CD4-positive, alpha-beta memory T cell (primary cell): ENCODE measurements at regions not wholly inside any gene's neighbourhood (a gene's known extent, or its start where the extent isn't known, plus 50 kb on each side); places are given as distances from the start of the nearest gene placed in this dataset.

Experiments
- CTCF ChIA-PET: fragments of 350-600 bp; sonication (Branson Sonifier 250); formaldehyde crosslinking; loops from one replicate; lab custom pipeline; 2021; ENCODE audit warnings: inconsistent platforms; ENCODE audit not compliant: partially characterized antibody; lab: Charles Lee
- POLR2A ChIA-PET: fragments of 350-600 bp; sonication (Branson Sonifier 250); formaldehyde crosslinking; loops from one replicate; lab custom pipeline; 2021; ENCODE audit not compliant: partially characterized antibody; lab: Charles Lee
- DNase-seq, 5 donors: peaks; one replicate each; pipeline versions ENCODE4 v3.0.0 to v3.0.0-alpha.2; 2020 to 2022; ENCODE audit warnings: mixed read lengths in 1 of 5
- H3K27ac ChIP-seq: one replicate; pipeline ENCODE4 v1.7.0; 2013; ENCODE audit warnings: low read depth, low read length
- H3K27me3 ChIP-seq: 2 replicates; pipeline ENCODE4 v1.7.0; 2013; ENCODE audit warnings: mild to moderate bottlenecking, low read length, moderate library complexity; ENCODE audit not compliant: insufficient read depth
- H3K36me3 ChIP-seq: 2 replicates; pipeline ENCODE4 v1.7.0; 2013; ENCODE audit warnings: mild to moderate bottlenecking, low read length, moderate library complexity; ENCODE audit not compliant: insufficient read depth
- H3K4me1 ChIP-seq: 2 replicates; pipeline ENCODE4 v1.7.0; 2013; ENCODE audit warnings: mild to moderate bottlenecking, low read length, moderate library complexity; ENCODE audit not compliant: insufficient read depth
- H3K4me3 ChIP-seq, 2 donors: one replicate each; pipeline ENCODE4 v1.7.0; 2013; ENCODE audit warnings: low read length in 2 of 2, mild to moderate bottlenecking in 1 of 2
- H3K9me3 ChIP-seq, 2 donors: one replicate each; pipeline ENCODE4 v1.7.0; 2013; ENCODE audit warnings: low read length in 2 of 2, control low read depth in 1 of 2; ENCODE audit not compliant: control insufficient read depth in 1 of 2
- H3K27ac Mint-ChIP-seq, 7 donors: one replicate each; pipeline ENCODE4 v1.8.0; 2020 to 2021; ENCODE audit warnings: mixed read lengths in 7 of 7, mild to moderate bottlenecking in 6 of 7, inconsistent platforms in 3 of 7, moderate library complexity in 3 of 7
- H3K27me3 Mint-ChIP-seq, 2 donors: one replicate each; pipeline ENCODE4 v1.8.0; 2020 to 2021; ENCODE audit warnings: mixed read lengths in 2 of 2
- H3K36me3 Mint-ChIP-seq, 2 donors: one replicate each; pipeline ENCODE4 v1.8.0; 2020 to 2021; ENCODE audit warnings: mixed read lengths in 2 of 2, inconsistent platforms in 1 of 2, mild to moderate bottlenecking in 1 of 2
- H3K4me1 Mint-ChIP-seq, 4 donors: one replicate each; pipeline ENCODE4 v1.8.0; 2020 to 2021; ENCODE audit warnings: mixed read lengths in 4 of 4, mild to moderate bottlenecking in 1 of 4
- H3K4me3 Mint-ChIP-seq, 8 donors: one replicate each; pipeline ENCODE4 v1.8.0; 2020 to 2021; ENCODE audit warnings: mixed read lengths in 8 of 8, mild to moderate bottlenecking in 7 of 8, moderate library complexity in 6 of 8, inconsistent platforms in 3 of 8
- H3K9me3 Mint-ChIP-seq, 8 donors: one replicate each; pipeline ENCODE4 v1.8.0; 2020 to 2021; ENCODE audit warnings: mixed read lengths in 8 of 8, mild to moderate bottlenecking in 5 of 8, inconsistent platforms in 3 of 8, moderate library complexity in 1 of 8
- intact Hi-C: fragments of 100-400 bp; cut with micrococcal nuclease; formaldehyde crosslinking; loops from one replicate; pipeline ENCODE4 v1.15.1; 2023

DNA sequence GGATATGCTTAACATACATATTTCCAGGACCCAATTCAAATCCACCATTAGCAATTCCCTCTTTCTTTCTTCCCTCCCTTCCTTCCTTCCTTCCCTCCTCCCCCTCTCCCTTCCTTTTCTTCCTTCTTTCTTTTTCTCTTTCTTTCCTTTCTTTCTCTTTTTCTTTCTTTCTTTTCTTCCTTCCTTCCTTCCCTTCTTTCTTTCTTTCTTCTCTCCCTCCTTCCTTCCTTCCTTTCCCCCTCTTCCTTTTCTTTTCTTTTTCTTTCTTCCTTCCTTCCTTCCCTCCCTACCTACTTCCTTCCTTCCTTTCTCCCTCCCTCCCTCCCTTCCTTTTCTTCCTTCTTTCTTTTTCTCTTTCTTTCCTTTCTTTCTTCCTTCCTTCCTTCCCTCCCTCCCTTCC, 332.0 kb downstream of the TMEM161B start:
- Mint-ChIP-seq H3K27me3 (no peaks in the 10 kb centered on the region), H3K4me1 (no peaks in the 10 kb centered on the region), H3K27ac (no peak overlapping the region), H3K9me3 (peaks cover 0 to 5% (median 0%) of the 10 kb centered on the region in 8 donors), H3K36me3 (no peaks in the 10 kb centered on the region), H3K4me3 (peak overlapping the region in 1 of 8 donors; percentile 37)
- Histone ChIP-seq H3K4me3 (no peak overlapping the region), H3K9me3 (no peaks in the 10 kb centered on the region), H3K4me1 (no peaks in the 10 kb centered on the region), H3K27ac (no peak overlapping the region), H3K27me3 (no peaks in the 10 kb centered on the region), H3K36me3 (no peaks in the 10 kb centered on the region)
- DNase-seq = no peak
- intact Hi-C loops = no loop called here
- POLR2A ChIA-PET = no interaction called here
- CTCF ChIA-PET = no interaction called here

DNA sequence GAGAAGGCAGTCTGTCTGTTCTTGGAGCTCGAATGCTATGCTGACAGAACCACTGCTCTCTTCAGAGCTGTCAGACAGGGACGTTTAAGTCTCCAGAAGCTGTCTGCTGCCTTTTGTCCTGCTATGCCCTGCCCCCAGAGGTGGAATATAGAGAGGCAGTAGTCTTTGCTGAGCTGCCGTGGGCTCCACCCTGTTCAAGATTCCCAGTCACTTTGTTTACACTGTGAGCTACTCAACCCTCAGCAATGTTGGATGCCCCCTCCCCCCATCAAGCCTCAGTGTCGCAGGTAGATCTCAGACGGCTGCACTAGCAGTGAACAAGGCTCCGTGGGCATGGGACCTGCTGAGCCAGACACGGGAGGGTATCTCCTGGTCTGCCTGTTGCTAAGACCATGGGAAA, 344.2 kb downstream of the TMEM161B start:
- Mint-ChIP-seq H3K9me3 (peaks cover 0 to 14% (median 5%) of the 10 kb centered on the region in 8 donors), H3K4me1 (no peaks in the 10 kb centered on the region), H3K27ac (no peak overlapping the region), H3K36me3 (no peaks in the 10 kb centered on the region), H3K4me3 (no peak overlapping the region), H3K27me3 (peaks cover 0 to 1% of the 10 kb centered on the region in 2 donors)
- H3K4me1 ChIP-seq = no peaks in the 10 kb centered on the region
- no peak for DNase-seq
- no peaks in the 10 kb centered on the region for H3K36me3 ChIP-seq
- H3K27ac ChIP-seq = no peak overlapping the region
- ChIA-PET POLR2A (no interaction called here), CTCF (no interaction called here)
- intact Hi-C loops = no loop called here
- H3K27me3 ChIP-seq = no peaks in the 10 kb centered on the region
- H3K9me3 ChIP-seq = no peaks in the 10 kb centered on the region
- H3K4me3 ChIP-seq = no peak overlapping the region

DNA sequence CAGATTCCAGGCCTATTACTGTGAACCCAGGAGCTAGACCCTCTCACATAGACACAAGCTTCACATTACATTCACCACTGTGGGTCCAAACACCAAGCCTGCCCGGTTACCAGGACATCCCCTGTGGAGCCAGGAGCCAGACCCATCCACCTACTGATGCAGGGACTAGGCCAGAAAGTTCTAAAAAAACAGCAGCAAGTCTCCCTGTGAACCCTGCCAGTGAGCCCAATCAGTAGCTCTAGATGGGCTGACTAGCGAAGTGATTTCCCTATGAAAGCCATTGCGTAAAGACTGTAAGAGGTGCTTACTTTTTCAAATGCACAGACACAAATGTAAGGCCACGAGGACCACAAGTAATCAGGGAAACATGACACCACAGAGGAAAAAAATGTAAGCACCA, 352.3 kb downstream of the TMEM161B start:
- no peaks in the 10 kb centered on the region for H3K36me3 ChIP-seq
- Mint-ChIP-seq H3K27ac (no peak overlapping the region), H3K36me3 (no peaks in the 10 kb centered on the region), H3K9me3 (peaks cover 0 to 13% (median 7%) of the 10 kb centered on the region in 8 donors), H3K27me3 (no peaks in the 10 kb centered on the region), H3K4me1 (no peaks in the 10 kb centered on the region), H3K4me3 (no peak overlapping the region)
- DNase-seq = no peak
- no peak overlapping the region for H3K27ac ChIP-seq
- CTCF ChIA-PET = no interaction called here
- no peaks in the 10 kb centered on the region for H3K9me3 ChIP-seq
- no peak overlapping the region for H3K4me3 ChIP-seq
- POLR2A ChIA-PET = no interaction called here
- H3K27me3 ChIP-seq = no peaks in the 10 kb centered on the region
- no peaks in the 10 kb centered on the region for H3K4me1 ChIP-seq
- intact Hi-C loops = no loop called here

DNA sequence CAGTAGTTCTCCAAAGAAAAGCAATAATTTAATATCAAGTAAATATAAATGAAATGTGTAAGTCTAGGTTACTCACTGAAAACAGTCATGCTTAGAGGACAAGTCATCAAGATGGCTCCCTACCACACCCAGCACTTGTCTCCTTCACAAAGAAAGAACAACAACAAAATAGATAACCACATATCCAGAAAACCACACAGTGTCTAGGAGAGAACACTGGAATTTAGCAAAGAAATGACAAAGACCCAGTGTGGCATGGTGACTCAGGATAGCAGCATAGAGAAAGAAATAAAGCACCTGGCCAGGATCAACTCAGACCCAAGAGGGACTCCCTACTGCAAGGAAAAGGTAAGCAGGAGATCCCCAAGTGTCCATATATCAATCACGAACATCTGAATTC, 356.2 kb downstream of the TMEM161B start:
- Histone ChIP-seq H3K27me3 (no peaks in the 10 kb centered on the region), H3K4me3 (no peak overlapping the region), H3K36me3 (no peaks in the 10 kb centered on the region), H3K4me1 (no peaks in the 10 kb centered on the region), H3K9me3 (no peaks in the 10 kb centered on the region), H3K27ac (no peak overlapping the region)
- Mint-ChIP-seq H3K4me3 (no peak overlapping the region), H3K27ac (no peak overlapping the region), H3K9me3 (peaks cover 0 to 10% (median 6%) of the 10 kb centered on the region in 8 donors), H3K27me3 (no peaks in the 10 kb centered on the region), H3K36me3 (no peaks in the 10 kb centered on the region), H3K4me1 (no peaks in the 10 kb centered on the region)
- POLR2A ChIA-PET = no interaction called here
- CTCF ChIA-PET = no interaction called here
- intact Hi-C loops = no loop called here
- DNase-seq = no peak

DNA sequence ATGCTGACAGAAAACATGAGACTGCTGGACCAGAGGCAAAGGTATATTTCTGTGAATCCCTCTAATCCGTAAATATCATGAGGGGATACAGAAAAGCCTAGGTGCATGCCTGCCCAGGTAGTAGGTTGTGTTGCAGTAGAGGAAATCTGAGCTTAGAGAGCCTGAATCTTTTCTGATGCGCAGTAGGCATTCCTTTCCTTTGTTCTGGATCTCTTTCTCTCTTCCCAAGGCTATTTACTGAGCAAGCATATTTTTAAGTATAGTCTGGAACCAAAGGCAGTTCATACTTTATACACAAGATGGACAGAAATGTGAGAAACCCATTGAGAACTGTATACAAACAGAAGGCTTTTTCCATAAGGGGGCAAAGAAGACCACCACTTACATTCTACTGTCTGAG, 359.3 kb downstream of the TMEM161B start:
- Histone ChIP-seq H3K27me3 (no peaks in the 10 kb centered on the region), H3K4me1 (no peaks in the 10 kb centered on the region), H3K36me3 (no peaks in the 10 kb centered on the region), H3K9me3 (no peaks in the 10 kb centered on the region), H3K4me3 (no peak overlapping the region), H3K27ac (no peak overlapping the region)
- H3K27ac Mint-ChIP-seq = no peak overlapping the region
- H3K4me1 Mint-ChIP-seq = no peaks in the 10 kb centered on the region
- H3K4me3 Mint-ChIP-seq = no peak overlapping the region
- no peak for DNase-seq
- intact Hi-C loops = no loop called here
- CTCF ChIA-PET = no interaction called here
- H3K27me3 Mint-ChIP-seq = no peaks in the 10 kb centered on the region
- no peaks in the 10 kb centered on the region for H3K36me3 Mint-ChIP-seq
- POLR2A ChIA-PET = no interaction called here
- H3K9me3 Mint-ChIP-seq = peaks cover 0 to 8% (median 3%) of the 10 kb centered on the region in 8 donors

DNA sequence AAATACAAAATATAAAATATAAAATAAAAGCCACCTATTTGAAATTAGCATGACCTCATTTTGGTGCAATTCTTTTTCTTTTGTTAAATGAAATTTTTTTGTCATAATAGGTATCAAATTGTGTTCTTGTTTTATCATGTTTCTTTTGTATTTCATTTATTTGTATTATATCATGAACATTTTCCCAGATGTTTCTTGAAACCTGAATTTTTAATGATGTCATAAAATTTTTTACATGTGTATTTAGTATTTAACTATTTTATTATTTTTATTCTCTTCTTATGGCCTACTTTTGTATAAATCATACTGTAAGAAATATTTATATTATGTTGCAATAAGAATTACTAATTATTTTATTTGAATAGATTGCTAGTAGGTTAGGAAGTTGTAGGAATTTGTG, 361.7 kb downstream of the TMEM161B start:
- H3K4me1 Mint-ChIP-seq = no peaks in the 10 kb centered on the region
- ChIA-PET CTCF (no interaction called here), POLR2A (no interaction called here)
- no peaks in the 10 kb centered on the region for H3K27me3 Mint-ChIP-seq
- H3K9me3 ChIP-seq = no peaks in the 10 kb centered on the region
- no peaks in the 10 kb centered on the region for H3K36me3 ChIP-seq
- no peaks in the 10 kb centered on the region for H3K36me3 Mint-ChIP-seq
- intact Hi-C loops = no loop called here
- H3K4me1 ChIP-seq = no peaks in the 10 kb centered on the region
- peaks cover 0 to 3% (median 0%) of the 10 kb centered on the region in 8 donors for H3K9me3 Mint-ChIP-seq
- H3K27ac ChIP-seq = no peak overlapping the region
- H3K27ac Mint-ChIP-seq = no peak overlapping the region
- no peak overlapping the region for H3K4me3 Mint-ChIP-seq
- H3K4me3 ChIP-seq = no peak overlapping the region
- no peak for DNase-seq
- no peaks in the 10 kb centered on the region for H3K27me3 ChIP-seq

DNA sequence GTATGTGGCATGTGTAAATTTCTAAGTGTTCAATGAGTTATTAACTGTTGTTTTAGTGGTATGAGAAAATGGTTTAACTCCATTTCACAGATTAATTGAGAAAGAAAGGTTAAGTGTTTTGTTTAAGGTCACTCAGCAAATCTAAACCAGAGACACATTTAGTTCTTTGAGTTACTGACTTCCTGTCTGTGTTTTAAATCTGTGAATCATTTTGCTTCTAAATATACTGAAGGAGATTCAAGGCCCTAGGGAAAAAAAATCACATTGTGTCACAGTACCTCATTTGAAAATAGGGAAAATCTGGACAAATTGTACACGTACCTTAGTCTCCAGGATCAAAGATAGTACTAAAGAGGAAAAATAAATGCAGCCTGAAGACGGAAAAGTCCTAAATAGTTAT, 368.2 kb downstream of the TMEM161B start:
- no peaks in the 10 kb centered on the region for H3K4me1 Mint-ChIP-seq
- DNase-seq = no peak
- no peaks in the 10 kb centered on the region for H3K36me3 ChIP-seq
- peaks cover 0 to 2% (median 0%) of the 10 kb centered on the region in 8 donors for H3K9me3 Mint-ChIP-seq
- no peak overlapping the region for H3K4me3 Mint-ChIP-seq
- H3K9me3 ChIP-seq = no peaks in the 10 kb centered on the region
- no peaks in the 10 kb centered on the region for H3K27me3 ChIP-seq
- ChIA-PET CTCF (no interaction called here), POLR2A (no interaction called here)
- no peaks in the 10 kb centered on the region for H3K27me3 Mint-ChIP-seq
- H3K4me1 ChIP-seq = no peaks in the 10 kb centered on the region
- H3K4me3 ChIP-seq = no peak overlapping the region
- intact Hi-C loops = no loop called here
- no peak overlapping the region for H3K27ac Mint-ChIP-seq
- H3K36me3 Mint-ChIP-seq = no peaks in the 10 kb centered on the region
- H3K27ac ChIP-seq = no peak overlapping the region

DNA sequence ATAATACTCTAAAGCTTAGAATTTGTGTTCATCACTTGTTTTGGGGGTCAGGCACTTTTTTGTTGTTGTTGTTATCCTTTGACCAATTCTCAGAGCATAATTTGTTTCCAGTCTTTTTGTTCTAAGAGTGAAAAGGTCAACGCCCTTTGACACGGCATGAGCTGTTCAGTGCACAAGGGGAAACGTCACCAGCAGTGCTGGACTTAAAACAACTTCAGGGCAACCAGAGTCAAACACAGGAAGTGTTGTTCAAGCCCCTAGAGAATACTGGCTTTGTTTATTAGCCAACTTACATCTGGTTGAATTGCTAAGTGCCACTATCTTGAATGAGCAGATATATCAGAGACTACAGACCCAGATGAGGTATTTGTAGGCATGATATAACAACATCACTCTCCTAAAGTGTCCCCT, 368.9 kb downstream of the TMEM161B start:
- no peak overlapping the region for H3K4me3 Mint-ChIP-seq
- H3K27me3 ChIP-seq = no peaks in the 10 kb centered on the region
- H3K4me3 ChIP-seq = no peak overlapping the region
- CTCF ChIA-PET = no interaction called here
- no peak overlapping the region for H3K27ac ChIP-seq
- H3K9me3 Mint-ChIP-seq = peaks cover 0 to 2% (median 0%) of the 10 kb centered on the region in 8 donors
- no peaks in the 10 kb centered on the region for H3K36me3 Mint-ChIP-seq
- no peaks in the 10 kb centered on the region for H3K36me3 ChIP-seq
- intact Hi-C loops = no loop called here
- no peak for DNase-seq
- no peaks in the 10 kb centered on the region for H3K27me3 Mint-ChIP-seq
- no peak overlapping the region for H3K27ac Mint-ChIP-seq
- no peaks in the 10 kb centered on the region for H3K9me3 ChIP-seq
- no peaks in the 10 kb centered on the region for H3K4me1 ChIP-seq
- H3K4me1 Mint-ChIP-seq = no peaks in the 10 kb centered on the region
- POLR2A ChIA-PET = no interaction called here
